ENCODE measurements at regions not wholly inside any gene's neighbourhood (a gene's known extent, or its start where the extent isn't known, plus 50 kb on each side); places are given as distances from the start of the nearest gene placed in this dataset.
"Not testable (repeated sequence)": the region's sequence is repeated elsewhere in the genome, so short reads cannot be mapped to it uniquely, and the experiment has no call there.

DNA sequence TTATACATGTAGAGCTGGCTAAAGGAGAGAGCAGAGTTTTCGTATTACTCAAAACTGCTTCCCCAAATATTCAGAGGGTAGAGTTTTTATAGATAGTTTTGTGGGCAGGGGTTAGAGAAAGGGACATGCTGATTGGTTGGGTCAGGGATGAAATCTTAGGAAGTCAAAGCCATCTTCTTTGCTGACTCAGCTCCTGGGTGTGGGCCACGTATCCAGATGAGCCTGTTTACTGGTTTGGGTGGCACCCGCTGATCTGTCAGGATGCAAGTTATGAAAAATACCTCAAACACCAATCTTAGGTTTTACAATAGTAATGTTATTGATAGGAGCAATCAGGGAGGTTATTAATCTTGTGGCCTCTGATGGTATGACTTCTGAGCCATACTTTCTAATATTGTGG lies 164.0 kb upstream of the NPAP1 start:
- H3K36me3 ChIP-seq; H3K27me3 ChIP-seq; H3K4me3 ChIP-seq; H3K4me1 ChIP-seq; intact Hi-C loops (cut with DNase I); H3K9me3 ChIP-seq; DNase-seq (ENCODE audit: low spot score in 2 of 2); H3K27ac ChIP-seq: not testable (repeated sequence)

DNA sequence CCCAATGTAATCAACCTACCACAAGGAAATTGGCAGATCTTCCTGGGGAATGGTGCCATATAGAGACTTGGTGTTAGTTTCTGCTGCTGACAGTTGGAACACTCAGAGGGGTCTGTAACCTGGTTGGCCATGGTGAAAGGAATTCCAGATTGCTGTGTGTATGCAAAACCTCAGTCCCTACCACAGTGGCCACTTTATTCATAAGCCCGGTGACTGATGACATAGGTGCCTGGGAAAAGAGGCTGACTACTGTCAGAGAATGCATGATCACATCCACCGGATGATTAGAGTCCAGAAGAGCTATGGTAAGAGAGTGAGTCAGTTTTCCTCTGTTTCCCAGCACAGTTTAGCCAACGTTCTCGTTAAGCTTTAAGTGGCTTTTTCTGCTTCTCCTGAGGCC lies 156.8 kb upstream of the NPAP1 start:
- H3K4me1 ChIP-seq; intact Hi-C loops (cut with DNase I); DNase-seq (ENCODE audit: low spot score in 2 of 2); H3K9me3 ChIP-seq; H3K4me3 ChIP-seq; H3K36me3 ChIP-seq; H3K27me3 ChIP-seq; H3K27ac ChIP-seq: not testable (repeated sequence)

DNA sequence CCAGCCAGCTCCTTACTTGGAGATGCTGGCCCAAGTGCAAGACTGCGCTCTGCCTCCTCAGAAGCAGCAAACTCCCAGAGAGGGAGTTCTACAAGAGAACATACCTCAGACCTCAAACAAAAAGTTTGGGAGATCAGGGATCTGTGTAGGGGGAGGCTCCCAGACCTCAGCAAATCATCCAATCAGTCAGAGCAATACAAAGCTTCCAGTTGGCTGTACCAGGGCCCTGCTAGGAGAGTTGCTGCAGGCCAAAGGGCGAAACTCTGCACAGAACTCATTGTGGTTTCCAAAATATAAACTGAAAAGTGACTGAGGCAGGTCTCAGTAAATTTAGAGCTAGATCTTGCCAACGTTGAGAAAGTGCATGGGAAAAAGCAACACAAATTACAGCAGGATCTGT lies 144.3 kb upstream of the NPAP1 start:
- H3K27me3 ChIP-seq; H3K4me1 ChIP-seq; intact Hi-C loops (cut with DNase I); H3K9me3 ChIP-seq; H3K27ac ChIP-seq; DNase-seq (ENCODE audit: low spot score in 2 of 2); H3K4me3 ChIP-seq; H3K36me3 ChIP-seq: not testable (repeated sequence)

DNA sequence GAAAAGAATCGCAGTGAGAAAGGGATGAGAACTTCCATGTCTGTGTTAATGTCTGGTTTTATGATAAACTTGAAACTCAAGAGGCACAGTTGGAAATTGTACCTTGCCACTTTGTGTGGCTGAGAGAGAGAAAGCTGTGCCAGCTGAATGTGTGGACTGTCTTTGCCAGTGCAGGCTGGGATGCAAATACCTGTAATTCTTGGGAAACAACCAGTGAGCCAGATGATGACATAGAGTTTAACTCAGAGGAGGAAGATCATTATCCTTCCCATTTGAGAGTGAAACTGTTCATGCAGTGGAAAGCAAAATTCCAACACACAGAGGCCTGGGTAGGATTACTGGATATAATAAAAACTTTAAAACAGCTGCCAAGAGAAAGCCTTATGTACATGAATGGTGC lies 141.5 kb upstream of the NPAP1 start:
- DNase-seq (ENCODE audit: low spot score in 2 of 2); H3K36me3 ChIP-seq; H3K9me3 ChIP-seq; H3K4me1 ChIP-seq; H3K27me3 ChIP-seq; H3K27ac ChIP-seq; H3K4me3 ChIP-seq; intact Hi-C loops (cut with DNase I): not testable (repeated sequence)

DNA sequence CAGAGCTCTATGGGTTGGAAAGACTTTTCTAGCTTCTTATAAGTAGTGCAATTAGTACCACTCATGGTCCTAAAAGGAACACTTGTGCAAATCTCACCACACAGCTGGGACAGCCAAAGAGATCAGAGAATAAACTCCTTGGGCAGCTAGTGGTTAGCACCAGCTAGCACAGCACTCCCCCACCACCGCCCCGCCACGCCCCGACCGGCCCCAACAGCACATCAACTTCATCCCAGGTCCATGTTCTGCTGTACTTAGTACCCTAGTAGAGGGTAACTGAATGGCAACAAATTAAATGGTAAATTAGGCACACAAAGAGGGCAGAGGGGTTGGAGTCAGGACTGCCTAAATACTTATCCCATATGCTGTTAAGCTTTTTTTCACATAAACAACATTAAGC lies 118.3 kb upstream of the NPAP1 start:
- H3K4me1 ChIP-seq; H3K27me3 ChIP-seq; intact Hi-C loops (cut with DNase I); H3K4me3 ChIP-seq; H3K9me3 ChIP-seq; DNase-seq (ENCODE audit: low spot score in 2 of 2); H3K27ac ChIP-seq; H3K36me3 ChIP-seq: not testable (repeated sequence)

DNA sequence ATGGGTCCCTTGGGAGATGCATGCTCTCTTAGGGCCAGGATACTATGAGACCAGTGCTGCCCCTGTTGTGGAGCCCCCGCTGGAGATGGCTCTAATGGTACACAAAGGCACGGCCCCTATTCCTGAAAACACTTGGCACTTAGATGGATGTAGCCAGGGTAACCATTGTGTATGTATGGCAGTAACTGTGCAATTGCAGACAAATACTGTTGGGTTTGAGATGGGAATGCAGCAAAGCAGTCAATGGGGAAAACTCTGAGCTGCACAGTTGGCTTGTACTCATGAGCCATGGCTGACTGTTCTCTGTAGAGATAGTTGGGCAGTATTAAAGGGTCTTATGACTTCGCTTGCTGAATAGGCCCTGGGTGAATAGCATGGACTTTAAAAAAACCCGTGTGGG lies 67.9 kb upstream of the NPAP1 start:
- H3K4me1 ChIP-seq, result no peaks in the 10 kb centered on the region
- intact Hi-C loops (cut with DNase I), result no loop called here
- H3K4me3 ChIP-seq, result no peak overlapping the region
- no peak for DNase-seq (ENCODE audit: low spot score in 2 of 2)
- H3K27ac ChIP-seq, result no peak overlapping the region
- no peaks in the 10 kb centered on the region for H3K27me3 ChIP-seq
- H3K36me3 ChIP-seq, result no peaks in the 10 kb centered on the region
- H3K9me3 ChIP-seq, result no peaks in the 10 kb centered on the region
- TF ChIP-seq, protein P1, sequence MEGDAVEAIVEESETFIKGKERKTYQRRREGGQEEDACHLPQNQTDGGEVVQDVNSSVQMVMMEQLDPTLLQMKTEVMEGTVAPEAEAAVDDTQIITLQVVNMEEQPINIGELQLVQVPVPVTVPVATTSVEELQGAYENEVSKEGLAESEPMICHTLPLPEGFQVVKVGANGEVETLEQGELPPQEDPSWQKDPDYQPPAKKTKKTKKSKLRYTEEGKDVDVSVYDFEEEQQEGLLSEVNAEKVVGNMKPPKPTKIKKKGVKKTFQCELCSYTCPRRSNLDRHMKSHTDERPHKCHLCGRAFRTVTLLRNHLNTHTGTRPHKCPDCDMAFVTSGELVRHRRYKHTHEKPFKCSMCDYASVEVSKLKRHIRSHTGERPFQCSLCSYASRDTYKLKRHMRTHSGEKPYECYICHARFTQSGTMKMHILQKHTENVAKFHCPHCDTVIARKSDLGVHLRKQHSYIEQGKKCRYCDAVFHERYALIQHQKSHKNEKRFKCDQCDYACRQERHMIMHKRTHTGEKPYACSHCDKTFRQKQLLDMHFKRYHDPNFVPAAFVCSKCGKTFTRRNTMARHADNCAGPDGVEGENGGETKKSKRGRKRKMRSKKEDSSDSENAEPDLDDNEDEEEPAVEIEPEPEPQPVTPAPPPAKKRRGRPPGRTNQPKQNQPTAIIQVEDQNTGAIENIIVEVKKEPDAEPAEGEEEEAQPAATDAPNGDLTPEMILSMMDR (IDR thresholded peaks at IDR 0.05), result no peak

DNA sequence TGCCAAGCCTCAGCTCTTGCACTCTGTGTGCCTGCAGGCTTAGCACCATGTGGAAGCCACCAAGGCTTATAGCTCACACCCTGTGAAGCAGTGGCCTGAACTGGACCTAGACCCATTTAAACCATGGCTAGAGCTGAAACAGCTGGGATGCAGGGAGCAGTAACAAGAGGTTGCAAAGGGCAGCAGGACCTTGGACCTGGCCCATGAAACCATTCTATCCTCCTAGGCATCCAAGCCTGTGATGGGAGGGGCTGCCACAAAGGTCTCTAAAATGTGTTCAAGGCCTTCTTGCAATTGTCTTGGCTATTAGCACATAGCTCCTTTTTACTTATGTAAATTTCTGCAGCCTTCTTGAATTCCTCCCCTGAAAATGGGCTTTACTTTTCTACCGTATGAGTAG lies 57.9 kb upstream of the NPAP1 start:
- no peak overlapping the region for H3K27ac ChIP-seq
- no peaks in the 10 kb centered on the region for H3K36me3 ChIP-seq
- no peaks in the 10 kb centered on the region for H3K9me3 ChIP-seq
- DNase-seq (ENCODE audit: low spot score in 2 of 2), result no peak
- TF ChIP-seq, protein P1 (IDR thresholded peaks at IDR 0.05), result no peak
- no peak overlapping the region for H3K4me3 ChIP-seq
- intact Hi-C loops (cut with DNase I), result no loop called here
- H3K27me3 ChIP-seq, result no peaks in the 10 kb centered on the region
- no peaks in the 10 kb centered on the region for H3K4me1 ChIP-seq

DNA sequence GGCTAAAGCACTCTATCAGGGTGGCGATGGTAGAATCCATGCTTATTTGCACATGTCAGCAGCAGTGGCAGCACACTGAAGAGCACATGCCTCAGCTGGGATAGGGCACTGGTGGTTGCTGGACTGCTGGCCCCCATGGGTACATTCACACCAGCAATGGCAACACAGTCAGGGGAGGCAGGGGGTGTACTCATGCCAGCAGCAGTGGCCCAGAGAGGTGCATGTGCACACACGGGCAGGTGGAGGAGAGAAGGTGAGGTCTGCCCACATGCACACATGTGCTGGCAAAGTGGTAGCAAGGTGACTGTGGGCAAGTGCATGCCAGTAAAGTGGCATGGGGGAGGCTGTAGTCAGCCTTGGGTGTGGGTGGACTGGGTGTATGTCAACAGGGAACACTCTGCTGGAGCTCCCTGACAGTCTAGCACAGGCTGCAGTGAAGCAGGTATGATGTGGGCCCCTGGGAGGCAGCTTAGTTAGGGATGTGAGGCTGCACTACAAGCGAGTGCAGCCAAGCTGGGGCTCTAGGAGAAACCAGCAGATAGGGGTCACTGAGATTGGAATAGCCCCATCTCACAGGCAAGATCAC lies 53.9 kb upstream of the NPAP1 start:
- H3K9me3 ChIP-seq, result no peaks in the 10 kb centered on the region
- H3K4me1 ChIP-seq, result no peaks in the 10 kb centered on the region
- no peak overlapping the region for H3K27ac ChIP-seq
- no peaks in the 10 kb centered on the region for H3K36me3 ChIP-seq
- intact Hi-C loops (cut with DNase I), result no loop called here
- TF ChIP-seq, protein P1 (IDR thresholded peaks at IDR 0.05), result no peak
- no peaks in the 10 kb centered on the region for H3K27me3 ChIP-seq
- no peak for DNase-seq (ENCODE audit: low spot score in 2 of 2)
- no peak overlapping the region for H3K4me3 ChIP-seq

All from ascending aorta (tissue), 2 donors.